Ovary (tissue), 3 donors: ENCODE measurements at regions not wholly inside any gene's neighbourhood (a gene's known extent, or its start where the extent isn't known, plus 50 kb on each side); places are given as distances from the start of the nearest gene placed in this dataset.
"Not testable (repeated sequence)": the region's sequence is repeated elsewhere in the genome, so short reads cannot be mapped to it uniquely, and the experiment has no call there.

Experiments used
- POLR2A ChIP-seq: fragments of 450-650 bp; IDR thresholded peaks from one replicate; pipeline ENCODE4 v1.6.1; 2017; ENCODE audit warnings: antibody characterized with exemption, mild to moderate bottlenecking, moderate library complexity
- TF ChIP-seq, protein P1 (sequence below), 3 donors: fragments of 450-650 bp in 2 of 3; fragments of 200-600 bp in 1 of 3; IDR thresholded peaks; one replicate each; pipeline versions ENCODE4 v1.5.1 to v1.8.0; 2016 to 2022; ENCODE audit warnings: antibody characterized with exemption in 3 of 3, mild to moderate bottlenecking in 1 of 3
- donor health status: DM: no; HTN: no; CAD: no.

DNA sequence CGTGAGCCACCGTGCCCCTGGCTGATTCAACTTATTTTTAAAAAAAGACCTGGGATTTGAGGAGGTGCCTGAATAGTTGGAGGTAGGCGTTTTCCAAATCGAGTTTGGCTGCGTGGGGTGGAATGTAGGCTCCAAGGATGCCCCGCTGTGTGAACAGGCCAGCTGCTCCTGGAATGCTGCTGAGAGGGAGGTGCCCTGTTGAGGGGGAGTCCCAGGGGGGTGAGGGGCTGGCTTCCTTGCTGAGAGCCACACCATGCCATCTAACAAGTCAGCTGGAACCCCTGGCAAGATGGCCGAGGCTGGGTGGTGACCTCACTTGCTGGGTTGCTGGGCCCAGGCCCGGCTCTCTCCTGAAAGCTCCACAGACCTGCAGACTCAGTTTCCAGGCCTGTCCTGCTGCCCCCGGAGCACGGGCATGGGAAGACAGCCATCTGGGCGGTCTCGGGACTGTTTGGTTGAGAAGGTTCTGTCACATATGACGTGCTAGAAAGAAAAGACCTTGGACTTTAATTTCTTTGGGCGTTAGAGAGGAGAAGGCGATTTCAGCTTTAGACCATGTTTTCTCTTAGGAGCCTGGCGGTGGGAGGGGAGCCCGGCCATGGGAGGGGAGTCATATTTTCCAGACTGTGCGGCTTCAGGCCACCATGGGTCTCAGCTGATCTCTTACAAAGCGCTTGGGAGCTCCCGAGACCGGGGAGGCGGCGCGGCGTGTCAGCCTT lies 4047.0 kb upstream of the TPTE start:
- TF ChIP-seq, protein P1, sequence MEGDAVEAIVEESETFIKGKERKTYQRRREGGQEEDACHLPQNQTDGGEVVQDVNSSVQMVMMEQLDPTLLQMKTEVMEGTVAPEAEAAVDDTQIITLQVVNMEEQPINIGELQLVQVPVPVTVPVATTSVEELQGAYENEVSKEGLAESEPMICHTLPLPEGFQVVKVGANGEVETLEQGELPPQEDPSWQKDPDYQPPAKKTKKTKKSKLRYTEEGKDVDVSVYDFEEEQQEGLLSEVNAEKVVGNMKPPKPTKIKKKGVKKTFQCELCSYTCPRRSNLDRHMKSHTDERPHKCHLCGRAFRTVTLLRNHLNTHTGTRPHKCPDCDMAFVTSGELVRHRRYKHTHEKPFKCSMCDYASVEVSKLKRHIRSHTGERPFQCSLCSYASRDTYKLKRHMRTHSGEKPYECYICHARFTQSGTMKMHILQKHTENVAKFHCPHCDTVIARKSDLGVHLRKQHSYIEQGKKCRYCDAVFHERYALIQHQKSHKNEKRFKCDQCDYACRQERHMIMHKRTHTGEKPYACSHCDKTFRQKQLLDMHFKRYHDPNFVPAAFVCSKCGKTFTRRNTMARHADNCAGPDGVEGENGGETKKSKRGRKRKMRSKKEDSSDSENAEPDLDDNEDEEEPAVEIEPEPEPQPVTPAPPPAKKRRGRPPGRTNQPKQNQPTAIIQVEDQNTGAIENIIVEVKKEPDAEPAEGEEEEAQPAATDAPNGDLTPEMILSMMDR (IDR thresholded peaks at IDR 0.05), result not testable (repeated sequence)
- not testable (repeated sequence) for TF ChIP-seq POLR2A
